CD1c-positive myeloid dendritic cell (primary cell): ENCODE measurements at regions not wholly inside any gene's neighbourhood (a gene's known extent, or its start where the extent isn't known, plus 50 kb on each side); places are given as distances from the start of the nearest gene placed in this dataset.
"Not testable (repeated sequence)": the region's sequence is repeated elsewhere in the genome, so short reads cannot be mapped to it uniquely, and the experiment has no call there.

Experiments used
- DNase-seq: peaks from one replicate; pipeline ENCODE4 v3.0.0-alpha.2; 2016; ENCODE audit errors: extremely low spot score

GRCh38 chr7:52355053-52355452, 680.4 kb upstream of the POM121L12 start:
- DNase-seq = no peak

- DNase-seq = no peak
Measured at GRCh38 chr7:52352013-52352981, 683.1 kb upstream of the POM121L12 start.

GRCh38 chr7:52344015-52344414, 691.4 kb upstream of the POM121L12 start:
- no peak for DNase-seq

GRCh38 chr7:52340067-52340466, 695.4 kb upstream of the POM121L12 start:
- DNase-seq = no peak

GRCh38 chr7:52328328-52328727, 707.1 kb upstream of the POM121L12 start:
- DNase-seq = not testable (repeated sequence)

GRCh38 chr7:52325237-52325636, 710.2 kb upstream of the POM121L12 start:
- DNase-seq = no peak

GRCh38 chr7:52323202-52323746, 712.2 kb upstream of the POM121L12 start:
- no peak for DNase-seq

GRCh38 chr7:52320610-52321009, 714.8 kb upstream of the POM121L12 start:
- DNase-seq = no peak

- DNase-seq = no peak
Measured at GRCh38 chr7:52317921-52318320, 717.5 kb upstream of the POM121L12 start.

GRCh38 chr7:52311886-52312285, 723.5 kb upstream of the POM121L12 start:
- DNase-seq = no peak

GRCh38 chr7:52309631-52310030, 725.8 kb upstream of the POM121L12 start:
- no peak for DNase-seq

- no peak for DNase-seq
Measured at GRCh38 chr7:52302765-52303520, 732.5 kb upstream of the POM121L12 start.

- DNase-seq = no peak
Measured at GRCh38 chr7:52297128-52297527, 738.3 kb upstream of the POM121L12 start.

- DNase-seq = no peak
Measured at GRCh38 chr7:52294942-52295341, 740.5 kb upstream of the POM121L12 start.

GRCh38 chr7:52289247-52289646, 746.2 kb upstream of the POM121L12 start:
- DNase-seq = no peak

- no peak for DNase-seq
Measured at GRCh38 chr7:52287698-52288097, 747.7 kb upstream of the POM121L12 start.

- no peak for DNase-seq
Measured at GRCh38 chr7:52285689-52286088, 749.7 kb upstream of the POM121L12 start.

GRCh38 chr7:52283335-52283734, 752.1 kb upstream of the POM121L12 start:
- DNase-seq = no peak

- DNase-seq = no peak
Measured at GRCh38 chr7:52273685-52274610, 761.5 kb upstream of the POM121L12 start.

GRCh38 chr7:52271703-52272102, 763.7 kb upstream of the POM121L12 start:
- no peak for DNase-seq

GRCh38 chr7:52270301-52270700, 765.1 kb upstream of the POM121L12 start:
- DNase-seq = no peak
